ENCODE measurements at regions not wholly inside any gene's neighbourhood (a gene's known extent, or its start where the extent isn't known, plus 50 kb on each side); places are given as distances from the start of the nearest gene placed in this dataset.

DNA sequence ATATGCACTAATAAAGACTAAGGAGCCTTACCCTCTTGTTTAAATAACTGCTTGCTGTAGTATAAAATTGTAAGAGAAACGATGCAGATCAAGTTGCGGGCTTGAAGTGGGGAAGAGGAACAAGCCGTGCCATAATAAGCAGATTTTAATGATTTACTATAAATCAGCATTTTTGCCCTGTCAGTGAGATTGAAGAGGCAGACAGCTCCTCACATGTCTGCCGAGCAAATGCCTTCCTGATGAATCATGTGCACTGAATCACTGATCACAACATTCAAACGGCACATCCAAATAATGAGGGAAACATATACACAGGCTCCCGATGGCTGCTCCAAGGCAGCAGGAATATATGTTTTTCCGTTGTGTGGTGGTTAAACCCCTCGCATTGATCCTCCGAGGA lies 282.9 kb downstream of the TSHZ3 start:
- Histone ChIP-seq H3K27ac (replicated peaks) (no peak overlapping the region), H3K4me3 (replicated peaks; ENCODE audit: insufficient read depth, low read length) (no peak overlapping the region), H3K27me3 (ENCODE audit: insufficient read depth, poor library complexity, severe bottlenecking) (no peaks in the 10 kb centered on the region)
- DNase-seq (ENCODE audit: low read depth in 1 of 2, low spot score in 1 of 2) = no peak
- TF ChIP-seq, protein P1, sequence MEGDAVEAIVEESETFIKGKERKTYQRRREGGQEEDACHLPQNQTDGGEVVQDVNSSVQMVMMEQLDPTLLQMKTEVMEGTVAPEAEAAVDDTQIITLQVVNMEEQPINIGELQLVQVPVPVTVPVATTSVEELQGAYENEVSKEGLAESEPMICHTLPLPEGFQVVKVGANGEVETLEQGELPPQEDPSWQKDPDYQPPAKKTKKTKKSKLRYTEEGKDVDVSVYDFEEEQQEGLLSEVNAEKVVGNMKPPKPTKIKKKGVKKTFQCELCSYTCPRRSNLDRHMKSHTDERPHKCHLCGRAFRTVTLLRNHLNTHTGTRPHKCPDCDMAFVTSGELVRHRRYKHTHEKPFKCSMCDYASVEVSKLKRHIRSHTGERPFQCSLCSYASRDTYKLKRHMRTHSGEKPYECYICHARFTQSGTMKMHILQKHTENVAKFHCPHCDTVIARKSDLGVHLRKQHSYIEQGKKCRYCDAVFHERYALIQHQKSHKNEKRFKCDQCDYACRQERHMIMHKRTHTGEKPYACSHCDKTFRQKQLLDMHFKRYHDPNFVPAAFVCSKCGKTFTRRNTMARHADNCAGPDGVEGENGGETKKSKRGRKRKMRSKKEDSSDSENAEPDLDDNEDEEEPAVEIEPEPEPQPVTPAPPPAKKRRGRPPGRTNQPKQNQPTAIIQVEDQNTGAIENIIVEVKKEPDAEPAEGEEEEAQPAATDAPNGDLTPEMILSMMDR (IDR thresholded peaks at IDR 0.05; ENCODE audit: insufficient read depth, low read length) = no peak
- TF ChIP-seq GABPA (IDR thresholded peaks at IDR 0.05; ENCODE audit: low read depth) (no peak), SPI1 (IDR thresholded peaks at IDR 0.05; ENCODE audit: borderline replicate concordance, low read depth) (no peak), POLR2AphosphoS5 (IDR thresholded peaks at IDR 0.05; ENCODE audit: low read depth) (no peak)
- TF ChIP-seq, protein P2, sequence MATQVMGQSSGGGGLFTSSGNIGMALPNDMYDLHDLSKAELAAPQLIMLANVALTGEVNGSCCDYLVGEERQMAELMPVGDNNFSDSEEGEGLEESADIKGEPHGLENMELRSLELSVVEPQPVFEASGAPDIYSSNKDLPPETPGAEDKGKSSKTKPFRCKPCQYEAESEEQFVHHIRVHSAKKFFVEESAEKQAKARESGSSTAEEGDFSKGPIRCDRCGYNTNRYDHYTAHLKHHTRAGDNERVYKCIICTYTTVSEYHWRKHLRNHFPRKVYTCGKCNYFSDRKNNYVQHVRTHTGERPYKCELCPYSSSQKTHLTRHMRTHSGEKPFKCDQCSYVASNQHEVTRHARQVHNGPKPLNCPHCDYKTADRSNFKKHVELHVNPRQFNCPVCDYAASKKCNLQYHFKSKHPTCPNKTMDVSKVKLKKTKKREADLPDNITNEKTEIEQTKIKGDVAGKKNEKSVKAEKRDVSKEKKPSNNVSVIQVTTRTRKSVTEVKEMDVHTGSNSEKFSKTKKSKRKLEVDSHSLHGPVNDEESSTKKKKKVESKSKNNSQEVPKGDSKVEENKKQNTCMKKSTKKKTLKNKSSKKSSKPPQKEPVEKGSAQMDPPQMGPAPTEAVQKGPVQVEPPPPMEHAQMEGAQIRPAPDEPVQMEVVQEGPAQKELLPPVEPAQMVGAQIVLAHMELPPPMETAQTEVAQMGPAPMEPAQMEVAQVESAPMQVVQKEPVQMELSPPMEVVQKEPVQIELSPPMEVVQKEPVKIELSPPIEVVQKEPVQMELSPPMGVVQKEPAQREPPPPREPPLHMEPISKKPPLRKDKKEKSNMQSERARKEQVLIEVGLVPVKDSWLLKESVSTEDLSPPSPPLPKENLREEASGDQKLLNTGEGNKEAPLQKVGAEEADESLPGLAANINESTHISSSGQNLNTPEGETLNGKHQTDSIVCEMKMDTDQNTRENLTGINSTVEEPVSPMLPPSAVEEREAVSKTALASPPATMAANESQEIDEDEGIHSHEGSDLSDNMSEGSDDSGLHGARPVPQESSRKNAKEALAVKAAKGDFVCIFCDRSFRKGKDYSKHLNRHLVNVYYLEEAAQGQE (IDR thresholded peaks at IDR 0.05; ENCODE audit: insufficient replicate concordance, low read depth) = no peak

DNA sequence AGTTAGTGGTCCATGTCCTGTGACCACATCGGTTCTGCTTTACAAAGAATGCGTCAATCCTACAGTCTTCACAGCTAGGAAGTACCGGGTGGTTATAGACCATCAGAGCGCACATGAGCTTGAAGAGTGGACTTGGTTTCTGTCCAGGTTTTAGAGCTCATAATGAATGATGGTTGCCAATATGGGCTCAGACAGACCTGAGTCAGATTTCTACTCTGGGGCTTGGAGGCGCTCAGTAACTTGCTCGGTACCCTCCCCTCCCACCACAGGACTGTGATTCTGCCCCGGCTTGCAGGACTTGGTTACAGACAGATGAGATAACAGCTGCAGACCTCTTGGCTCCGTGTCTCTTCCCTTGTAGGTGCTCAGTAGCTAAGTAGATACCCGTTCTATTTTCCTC lies 284.7 kb downstream of the TSHZ3 start:
- DNase-seq (ENCODE audit: low read depth in 1 of 2, low spot score in 1 of 2) = no peak
- Histone ChIP-seq H3K4me3 (replicated peaks; ENCODE audit: insufficient read depth, low read length) (no peak overlapping the region), H3K27me3 (ENCODE audit: insufficient read depth, poor library complexity, severe bottlenecking) (no peaks in the 10 kb centered on the region), H3K27ac (replicated peaks) (no peak overlapping the region)
- TF ChIP-seq, protein P2 (IDR thresholded peaks at IDR 0.05; ENCODE audit: insufficient replicate concordance, low read depth) = no peak
- TF ChIP-seq SPI1 (IDR thresholded peaks at IDR 0.05; ENCODE audit: borderline replicate concordance, low read depth) = no peak
- no peak for TF ChIP-seq GABPA (IDR thresholded peaks at IDR 0.05; ENCODE audit: low read depth)
- no peak for TF ChIP-seq POLR2AphosphoS5 (IDR thresholded peaks at IDR 0.05; ENCODE audit: low read depth)
- TF ChIP-seq, protein P1 (IDR thresholded peaks at IDR 0.05; ENCODE audit: insufficient read depth, low read length) = no peak

DNA sequence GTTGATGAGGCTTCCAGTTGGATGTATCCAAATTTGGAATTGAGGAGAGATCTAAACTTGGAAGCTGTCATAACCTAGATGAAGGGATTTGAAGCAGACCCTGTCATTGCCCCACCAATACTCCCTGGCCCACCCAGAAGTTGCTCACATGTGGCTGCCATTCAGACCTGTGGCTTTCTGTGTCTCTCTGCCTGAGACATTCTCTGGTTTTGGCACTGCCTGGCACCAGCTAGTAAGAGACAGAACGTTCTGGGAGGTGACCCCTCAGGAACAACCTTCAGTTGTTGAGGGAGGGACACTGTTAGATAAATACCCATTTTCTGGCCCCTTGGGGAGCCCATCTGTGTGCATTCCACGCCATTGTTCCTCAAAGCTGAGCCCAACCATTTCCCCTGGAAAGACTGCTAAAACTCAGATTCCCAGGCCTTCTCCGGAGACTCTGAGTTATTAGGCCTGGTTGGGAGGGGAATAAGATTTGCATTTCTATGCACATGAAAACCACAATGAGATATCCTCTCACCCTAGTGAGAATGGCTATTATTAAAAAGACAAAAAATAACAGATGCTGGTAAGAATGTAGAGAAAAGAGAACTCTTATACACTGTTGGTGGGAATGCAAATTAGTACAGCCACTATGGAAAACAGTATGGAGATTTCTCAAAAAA lies 290.4 kb downstream of the TSHZ3 start:
- TF ChIP-seq, protein P1 (IDR thresholded peaks at IDR 0.05; ENCODE audit: insufficient read depth, low read length) = no peak
- TF ChIP-seq SPI1 (IDR thresholded peaks at IDR 0.05; ENCODE audit: borderline replicate concordance, low read depth) (no peak), GABPA (IDR thresholded peaks at IDR 0.05; ENCODE audit: low read depth) (no peak), POLR2AphosphoS5 (IDR thresholded peaks at IDR 0.05; ENCODE audit: low read depth) (no peak)
- TF ChIP-seq, protein P2 (IDR thresholded peaks at IDR 0.05; ENCODE audit: insufficient replicate concordance, low read depth) = no peak
- H3K27ac ChIP-seq (replicated peaks) = no peak overlapping the region
- no peaks in the 10 kb centered on the region for H3K27me3 ChIP-seq (ENCODE audit: insufficient read depth, poor library complexity, severe bottlenecking)
- no peak for DNase-seq (ENCODE audit: low read depth in 1 of 2, low spot score in 1 of 2)
- no peak overlapping the region for H3K4me3 ChIP-seq (replicated peaks; ENCODE audit: insufficient read depth, low read length)
